Activated CD4-positive, alpha-beta memory T cell treated with anti-CD3 and anti-CD28 coated beads for 36 hours (primary cell): ENCODE measurements at regions not wholly inside any gene's neighbourhood (a gene's known extent, or its start where the extent isn't known, plus 50 kb on each side); places are given as distances from the start of the nearest gene placed in this dataset.

Experiments
- CTCF ChIA-PET: fragments of 350-600 bp; sonication (Branson Sonifier 250); formaldehyde crosslinking; loops from one replicate; lab custom pipeline; 2021; ENCODE audit warnings: antibody characterized with exemption, inconsistent platforms; lab: Charles Lee
- POLR2A ChIA-PET: fragments of 350-600 bp; sonication (Branson Sonifier 250); formaldehyde crosslinking; loops from one replicate; lab custom pipeline; 2021; ENCODE audit warnings: antibody characterized with exemption; lab: Charles Lee
- DNase-seq: peaks from one replicate; pipeline ENCODE4 v3.0.0-alpha.2; 2020
- H3K27ac Mint-ChIP-seq: one replicate; pipeline ENCODE4 v1.8.0; 2021; ENCODE audit warnings: mixed read lengths
- H3K27me3 Mint-ChIP-seq: one replicate; pipeline ENCODE4 v1.8.0; 2021; ENCODE audit warnings: mixed read lengths
- H3K36me3 Mint-ChIP-seq: one replicate; pipeline ENCODE4 v1.8.0; 2021; ENCODE audit warnings: mixed read lengths
- H3K4me1 Mint-ChIP-seq: one replicate; pipeline ENCODE4 v1.8.0; 2021; ENCODE audit warnings: low read depth, mixed read lengths
- H3K4me3 Mint-ChIP-seq: one replicate; pipeline ENCODE4 v1.8.0; 2021; ENCODE audit warnings: mild to moderate bottlenecking, mixed read lengths
- H3K9me3 Mint-ChIP-seq: one replicate; pipeline ENCODE4 v1.8.0; 2021; ENCODE audit warnings: mixed read lengths
- intact Hi-C: fragments of 100-400 bp; cut with micrococcal nuclease; formaldehyde crosslinking; loops from one replicate; pipeline ENCODE4 v1.15.1; 2023

DNA sequence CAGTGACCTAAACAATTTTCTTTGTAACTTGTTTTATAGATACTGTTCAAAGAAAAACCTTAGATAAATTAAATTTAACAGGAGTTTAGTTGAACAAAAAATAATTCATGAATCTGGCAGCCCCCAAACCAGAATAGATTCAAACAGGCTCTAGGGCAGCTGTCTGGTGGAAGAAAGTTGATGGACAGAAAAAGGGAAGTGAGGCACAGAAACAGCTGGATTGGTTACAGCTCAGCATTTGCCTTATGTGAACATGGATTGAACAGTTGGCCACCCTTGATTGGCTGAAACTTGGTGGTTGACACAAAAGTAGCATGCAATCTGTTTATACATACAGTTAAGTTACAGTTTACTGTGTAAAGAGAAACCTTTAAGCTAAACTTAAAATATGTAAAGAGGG is 954.3 kb upstream of the FLRT2 start:
- intact Hi-C loops = no loop called here
- no peak overlapping the region for H3K4me3 Mint-ChIP-seq

GRCh38 chr14:84579292-84579691 is 950.7 kb upstream of the FLRT2 start:
- H3K36me3 Mint-ChIP-seq = no peaks in the 10 kb centered on the region
- DNase-seq = no peak
- H3K9me3 Mint-ChIP-seq = peaks cover 9% of the 10 kb centered on the region
- ChIA-PET POLR2A (no interaction called here), CTCF (no interaction called here)
- H3K4me1 Mint-ChIP-seq = no peaks in the 10 kb centered on the region
- H3K4me3 Mint-ChIP-seq = no peak overlapping the region
- intact Hi-C loops = no loop called here
- H3K27ac Mint-ChIP-seq = no peak overlapping the region
- no peaks in the 10 kb centered on the region for H3K27me3 Mint-ChIP-seq

More for the DNA sequence above, 954.3 kb upstream of the FLRT2 start:
- Mint-ChIP-seq H3K27me3 (no peaks in the 10 kb centered on the region), H3K36me3 (no peaks in the 10 kb centered on the region), H3K9me3 (peaks cover 5% of the 10 kb centered on the region), H3K27ac (no peak overlapping the region), H3K4me1 (no peaks in the 10 kb centered on the region)
- no peak for DNase-seq
- ChIA-PET CTCF (no interaction called here), POLR2A (no interaction called here)

DNA sequence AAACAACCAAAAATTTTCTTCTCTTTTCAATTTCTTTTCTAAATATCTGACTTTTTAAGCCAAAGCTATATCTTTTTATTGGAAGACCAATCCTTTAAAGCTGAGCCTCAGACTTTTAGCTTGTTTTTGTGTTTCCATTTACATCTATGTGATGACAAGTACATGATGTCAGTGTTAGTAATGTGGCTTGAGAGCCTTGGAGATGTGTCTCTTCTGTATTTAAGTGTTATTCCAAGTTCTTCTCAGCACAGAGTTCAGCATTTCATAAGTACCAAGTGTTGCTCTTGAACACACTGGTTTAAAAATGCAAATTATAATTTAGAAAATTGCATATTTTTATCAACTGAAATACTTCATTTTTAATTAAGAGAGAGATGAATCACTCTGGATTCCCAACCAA is 948.9 kb upstream of the FLRT2 start:
- Mint-ChIP-seq H3K27me3 (no peaks in the 10 kb centered on the region), H3K9me3 (peaks cover 10% of the 10 kb centered on the region), H3K36me3 (no peaks in the 10 kb centered on the region), H3K27ac (no peak overlapping the region), H3K4me3 (no peak overlapping the region), H3K4me1 (no peaks in the 10 kb centered on the region)
- intact Hi-C loops = no loop called here
- CTCF ChIA-PET = no interaction called here
- DNase-seq = no peak
- POLR2A ChIA-PET = no interaction called here

GRCh38 chr14:84584511-84584910 is 945.4 kb upstream of the FLRT2 start:
- ChIA-PET CTCF (no interaction called here), POLR2A (no interaction called here)
- intact Hi-C loops = no loop called here
- H3K36me3 Mint-ChIP-seq = no peaks in the 10 kb centered on the region
- H3K9me3 Mint-ChIP-seq = peaks cover 9% of the 10 kb centered on the region
- H3K27ac Mint-ChIP-seq = no peak overlapping the region
- no peak for DNase-seq
- H3K4me1 Mint-ChIP-seq = no peaks in the 10 kb centered on the region
- no peaks in the 10 kb centered on the region for H3K27me3 Mint-ChIP-seq
- no peak overlapping the region for H3K4me3 Mint-ChIP-seq

GRCh38 chr14:84591827-84592445 is 938.0 kb upstream of the FLRT2 start:
- ChIA-PET CTCF (no interaction called here), POLR2A (no interaction called here)
- intact Hi-C loops = no loop called here
- Mint-ChIP-seq H3K4me1 (no peaks in the 10 kb centered on the region), H3K4me3 (no peak overlapping the region), H3K9me3 (peaks cover 9% of the 10 kb centered on the region), H3K27ac (no peak overlapping the region), H3K36me3 (no peaks in the 10 kb centered on the region), H3K27me3 (no peaks in the 10 kb centered on the region)
- DNase-seq = no peak

DNA sequence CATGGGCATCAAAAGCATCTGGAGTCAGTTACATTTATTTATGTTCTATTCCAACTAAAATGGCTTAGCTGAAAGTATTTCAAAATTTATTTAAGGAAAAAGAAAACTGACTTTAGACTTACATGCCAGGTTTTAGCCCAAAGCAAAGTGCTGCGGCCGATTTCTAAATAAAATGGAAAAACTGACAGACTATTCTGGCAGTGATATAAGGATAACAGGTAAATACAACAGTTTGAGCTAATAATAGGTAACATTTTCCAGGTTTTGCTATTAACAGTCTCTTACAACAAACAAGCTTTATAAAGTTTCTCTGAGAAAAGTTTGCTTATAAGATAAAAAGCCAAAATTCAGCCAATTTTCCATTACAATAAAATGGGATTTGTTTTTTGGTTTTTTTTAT is 937.2 kb upstream of the FLRT2 start:
- intact Hi-C loops = no loop called here
- DNase-seq = no peak
- Mint-ChIP-seq H3K27me3 (no peaks in the 10 kb centered on the region), H3K9me3 (peaks cover 9% of the 10 kb centered on the region), H3K27ac (no peak overlapping the region), H3K4me1 (no peaks in the 10 kb centered on the region), H3K4me3 (no peak overlapping the region), H3K36me3 (no peaks in the 10 kb centered on the region)
- ChIA-PET CTCF (no interaction called here), POLR2A (no interaction called here)

GRCh38 chr14:84610086-84610485 is 919.9 kb upstream of the FLRT2 start:
- H3K4me1 Mint-ChIP-seq = no peaks in the 10 kb centered on the region
- H3K27me3 Mint-ChIP-seq = no peaks in the 10 kb centered on the region
- intact Hi-C loops = no loop called here
- H3K27ac Mint-ChIP-seq = no peak overlapping the region
- ChIA-PET CTCF (no interaction called here), POLR2A (no interaction called here)
- H3K36me3 Mint-ChIP-seq = no peaks in the 10 kb centered on the region
- no peak for DNase-seq
- no peak overlapping the region for H3K4me3 Mint-ChIP-seq
- peaks cover 7% of the 10 kb centered on the region for H3K9me3 Mint-ChIP-seq

DNA sequence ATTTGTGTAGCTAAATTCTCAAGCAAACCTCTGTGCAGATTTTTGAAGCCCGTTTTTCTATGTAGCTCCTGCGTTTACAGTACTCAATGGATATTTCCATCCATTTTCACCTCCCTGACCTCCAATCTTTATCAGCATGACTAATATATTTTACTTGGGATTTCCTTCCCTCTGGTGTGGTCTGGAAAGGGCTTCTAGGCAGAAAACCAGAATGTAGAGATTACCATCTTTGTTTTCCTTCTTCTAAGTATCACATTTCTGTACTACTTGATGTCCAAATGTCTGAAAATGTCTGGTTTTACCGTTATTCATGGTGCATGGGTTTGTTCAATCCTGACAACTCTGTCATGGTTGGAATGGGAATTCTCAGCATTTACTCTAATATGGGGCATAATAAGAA is 907.6 kb upstream of the FLRT2 start:
- Mint-ChIP-seq H3K9me3 (peaks cover 15% of the 10 kb centered on the region), H3K4me3 (no peak overlapping the region), H3K36me3 (no peaks in the 10 kb centered on the region), H3K4me1 (no peaks in the 10 kb centered on the region), H3K27me3 (no peaks in the 10 kb centered on the region), H3K27ac (no peak overlapping the region)
- DNase-seq = no peak
- intact Hi-C loops = no loop called here
- POLR2A ChIA-PET = no interaction called here
- CTCF ChIA-PET = no interaction called here

- Mint-ChIP-seq H3K27ac (no peak overlapping the region), H3K4me1 (no peaks in the 10 kb centered on the region), H3K4me3 (no peak overlapping the region), H3K36me3 (no peaks in the 10 kb centered on the region), H3K9me3 (peaks cover 31% of the 10 kb centered on the region), H3K27me3 (no peaks in the 10 kb centered on the region)
- CTCF ChIA-PET = no interaction called here
- DNase-seq = no peak
- intact Hi-C loops = no loop called here
- POLR2A ChIA-PET = no interaction called here
Measured at GRCh38 chr14:84643446-84643845, 886.5 kb upstream of the FLRT2 start.

GRCh38 chr14:84646786-84647500 is 883.0 kb upstream of the FLRT2 start:
- POLR2A ChIA-PET = no interaction called here
- intact Hi-C loops = no loop called here
- Mint-ChIP-seq H3K36me3 (no peaks in the 10 kb centered on the region), H3K9me3 (peaks cover 28% of the 10 kb centered on the region), H3K4me3 (no peak overlapping the region), H3K27me3 (no peaks in the 10 kb centered on the region), H3K4me1 (no peaks in the 10 kb centered on the region), H3K27ac (no peak overlapping the region)
- no peak for DNase-seq
- CTCF ChIA-PET = no interaction called here

DNA sequence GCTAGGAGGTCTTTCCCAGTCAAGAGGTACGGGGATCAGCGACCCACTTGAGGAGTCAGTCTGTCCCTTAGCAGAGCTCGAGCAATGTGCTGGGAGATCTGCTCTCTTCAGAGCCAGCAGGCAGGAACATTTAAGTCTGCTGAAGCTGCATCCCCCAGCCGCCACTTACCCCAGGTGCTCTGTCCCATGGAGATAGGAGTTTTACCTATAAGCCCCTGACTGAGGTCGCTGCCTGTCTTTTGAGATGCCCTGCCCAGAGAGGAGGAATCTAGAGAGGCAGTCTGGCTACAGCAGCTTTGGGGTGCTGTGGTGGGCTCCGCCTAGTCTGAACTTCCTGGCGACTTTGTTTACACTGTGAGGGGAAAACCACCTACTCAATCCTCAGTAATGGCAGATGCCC is 874.9 kb upstream of the FLRT2 start:
- POLR2A ChIA-PET = no interaction called here
- CTCF ChIA-PET = no interaction called here
- intact Hi-C loops = no loop called here

DNA sequence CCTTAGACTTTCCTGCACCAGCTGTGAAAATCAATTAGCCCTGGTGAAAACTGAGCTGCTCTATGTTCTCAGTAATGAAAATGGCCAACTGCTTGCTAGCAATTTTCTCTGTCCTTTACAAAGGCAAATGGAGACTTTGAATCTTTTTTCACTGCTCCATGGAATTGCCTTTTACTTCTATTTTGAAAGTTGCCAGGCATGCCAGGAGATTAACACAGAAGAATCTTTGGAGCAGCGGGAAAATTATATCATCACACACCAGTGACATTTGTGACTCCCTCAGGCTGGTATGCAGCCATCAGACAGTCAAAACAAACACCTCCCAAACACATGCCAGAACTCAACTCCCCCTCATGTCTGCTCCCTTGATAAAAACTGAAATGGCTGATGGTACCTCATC is 872.0 kb upstream of the FLRT2 start:
- CTCF ChIA-PET = no interaction called here
- intact Hi-C loops = no loop called here

More for the DNA sequence above, 874.9 kb upstream of the FLRT2 start:
- Mint-ChIP-seq H3K27ac (no peak overlapping the region), H3K4me1 (no peaks in the 10 kb centered on the region), H3K9me3 (peaks cover 34% of the 10 kb centered on the region), H3K27me3 (no peaks in the 10 kb centered on the region), H3K4me3 (no peak overlapping the region), H3K36me3 (no peaks in the 10 kb centered on the region)
- DNase-seq = no peak

DNA sequence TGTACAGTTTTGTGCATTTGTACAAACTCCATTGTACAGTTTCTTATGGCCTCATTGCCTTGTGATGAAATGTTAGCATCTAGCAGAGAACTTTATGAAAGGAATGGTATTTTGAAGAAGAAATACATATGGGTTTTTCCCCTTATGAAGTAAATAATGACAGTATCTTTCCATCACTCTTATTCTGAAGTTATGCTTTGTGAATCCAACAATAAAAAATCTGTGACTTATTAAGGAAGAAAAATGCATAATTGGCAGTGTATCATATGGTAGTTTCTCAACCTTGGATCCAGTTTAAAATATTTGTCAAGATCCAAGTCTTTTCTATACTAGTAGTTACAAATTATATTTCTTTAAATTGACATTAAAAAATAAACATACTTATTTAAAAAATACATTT is 859.1 kb upstream of the FLRT2 start:
- ChIA-PET CTCF (no interaction called here), POLR2A (no interaction called here)
- Mint-ChIP-seq H3K4me1 (no peaks in the 10 kb centered on the region), H3K27ac (no peak overlapping the region), H3K36me3 (no peaks in the 10 kb centered on the region), H3K9me3 (peaks cover 13% of the 10 kb centered on the region), H3K27me3 (no peaks in the 10 kb centered on the region), H3K4me3 (no peak overlapping the region)
- no peak for DNase-seq
- intact Hi-C loops = no loop called here

More for the DNA sequence above, 872.0 kb upstream of the FLRT2 start:
- Mint-ChIP-seq H3K27me3 (no peaks in the 10 kb centered on the region), H3K4me1 (no peaks in the 10 kb centered on the region), H3K9me3 (peaks cover 20% of the 10 kb centered on the region), H3K27ac (no peak overlapping the region), H3K36me3 (no peaks in the 10 kb centered on the region), H3K4me3 (no peak overlapping the region)
- no peak for DNase-seq
- POLR2A ChIA-PET = no interaction called here
